SJCRH30 (cell line): ENCODE measurements at regions not wholly inside any gene's neighbourhood (a gene's known extent, or its start where the extent isn't known, plus 50 kb on each side); places are given as distances from the start of the nearest gene placed in this dataset.
A peak's percentile ranks its signal among the peaks of the same experiment; 100 is the strongest.

Experiments
- DNase-seq, 2 experiments: peaks; one replicate each; pipeline ENCODE4 v3.0.0-alpha.2; 2015 to 2020
- H3K27ac ChIP-seq: fragments of 250-450 bp; sonication (Bioruptor Pico); 2 replicates; pipeline ENCODE4 v1.5.1; 2020; ENCODE audit warnings: mild to moderate bottlenecking, moderate library complexity
- H3K27me3 ChIP-seq: fragments of 250-450 bp; sonication (Bioruptor Pico); 2 replicates; pipeline ENCODE4 v1.5.1; 2020; ENCODE audit warnings: mild to moderate bottlenecking, moderate library complexity
- H3K36me3 ChIP-seq: fragments of 250-450 bp; sonication (Bioruptor Pico); 2 replicates; pipeline ENCODE4 v1.5.1; 2020; ENCODE audit warnings: mild to moderate bottlenecking, moderate library complexity
- H3K4me1 ChIP-seq: fragments of 250-450 bp; sonication (Bioruptor Pico); 2 replicates; pipeline ENCODE4 v1.5.1; 2020; ENCODE audit warnings: mild to moderate bottlenecking, moderate library complexity
- H3K4me3 ChIP-seq: fragments of 250-450 bp; sonication (Bioruptor Pico); 2 replicates; pipeline ENCODE4 v1.5.1; 2020; ENCODE audit warnings: mild to moderate bottlenecking, moderate library complexity
- H3K9me3 ChIP-seq: fragments of 250-450 bp; sonication (Bioruptor Pico); replicated peaks from 2 replicates; pipeline ENCODE4 v1.5.1; 2020; ENCODE audit warnings: mild to moderate bottlenecking, moderate library complexity

DNA sequence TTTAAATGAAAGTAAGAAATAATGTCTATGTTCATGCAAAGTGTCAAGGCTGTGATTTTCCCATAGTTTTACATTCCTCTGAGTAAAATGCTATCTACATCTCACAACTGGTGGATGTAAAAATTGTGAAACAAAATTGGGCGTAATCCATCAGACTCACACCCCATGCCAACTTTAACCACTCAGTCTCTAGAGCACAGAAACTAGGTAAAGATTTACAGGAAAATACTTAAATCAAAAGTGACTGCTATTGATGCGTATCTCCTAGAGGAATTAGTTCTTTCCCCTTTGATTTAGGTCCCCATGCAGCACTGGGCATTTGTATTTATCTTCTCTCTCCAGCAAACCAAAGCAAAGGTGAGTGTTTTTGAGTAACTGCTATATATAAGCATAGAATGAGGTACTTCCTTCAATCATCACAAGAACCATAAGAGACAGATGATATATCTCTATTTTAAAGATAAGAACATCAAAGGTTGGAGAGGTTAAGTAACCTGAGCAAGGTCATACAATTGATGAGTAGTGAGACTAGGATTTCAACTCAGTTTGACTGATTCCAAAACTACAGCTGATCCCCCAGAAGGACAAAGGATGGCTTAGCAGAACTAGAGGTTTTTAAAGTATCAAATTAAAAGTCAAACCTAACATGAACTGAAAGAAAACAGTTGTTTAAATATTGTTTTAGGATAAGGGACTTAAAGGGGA lies 594.0 kb upstream of the ACVR2A start:
- Histone ChIP-seq H3K36me3 (no peaks in the 10 kb centered on the region), H3K9me3 (0 out of 2 replicates have a peak, but pooled peaks cover 2% of the 10 kb centered on the region), H3K4me1 (no peaks in the 10 kb centered on the region), H3K27me3 (no peaks in the 10 kb centered on the region), H3K4me3 (no peak overlapping the region), H3K27ac (no peak overlapping the region)
- DNase-seq, result no peak

DNA sequence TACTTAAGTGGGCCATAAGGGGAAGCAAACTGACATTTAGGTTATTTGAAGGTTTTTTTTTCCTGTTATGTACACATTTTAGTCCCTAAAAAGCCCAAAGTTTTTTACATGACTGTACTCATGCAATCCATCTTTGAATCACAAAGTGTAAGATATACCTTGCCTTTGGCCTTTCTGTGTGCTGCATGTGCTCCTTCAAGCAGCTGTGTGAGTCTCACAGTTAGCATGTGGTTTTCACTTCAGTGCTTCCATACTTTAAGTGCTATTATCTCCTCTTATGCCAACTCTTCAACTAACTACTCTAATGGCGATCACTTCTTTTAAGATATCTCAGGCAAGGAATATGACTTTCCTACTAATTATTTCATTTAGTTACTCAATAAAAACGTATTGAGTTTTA lies 597.1 kb upstream of the ACVR2A start:
- Histone ChIP-seq H3K4me1 (no peaks in the 10 kb centered on the region), H3K27me3 (no peaks in the 10 kb centered on the region), H3K27ac (no peak overlapping the region), H3K36me3 (no peaks in the 10 kb centered on the region), H3K4me3 (no peak overlapping the region), H3K9me3 (0 out of 2 replicates have a peak, but pooled peaks cover 2% of the 10 kb centered on the region)
- no peak for DNase-seq

DNA sequence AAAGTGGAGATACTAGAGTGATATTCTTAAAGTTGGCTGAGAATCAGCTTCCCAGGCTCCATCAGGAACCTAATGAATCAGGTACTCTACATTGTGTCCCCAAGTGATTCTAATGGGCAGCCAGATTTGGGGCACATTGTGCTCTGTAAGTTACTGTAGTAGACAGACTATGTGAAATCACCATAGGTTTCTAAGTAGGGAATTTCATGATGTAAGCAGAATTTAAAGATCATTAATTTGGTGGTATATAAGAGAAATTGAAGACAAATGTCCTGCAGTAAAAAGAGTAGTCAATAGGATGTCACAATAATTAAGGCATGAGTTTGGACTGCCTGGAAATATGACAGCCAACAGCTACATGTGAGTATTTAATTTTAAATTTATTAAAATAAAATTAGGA lies 602.4 kb upstream of the ACVR2A start:
- no peak for DNase-seq
- H3K27me3 ChIP-seq, result no peaks in the 10 kb centered on the region
- no peak overlapping the region for H3K4me3 ChIP-seq
- H3K27ac ChIP-seq, result no peak overlapping the region
- no peaks in the 10 kb centered on the region for H3K36me3 ChIP-seq
- no peaks in the 10 kb centered on the region for H3K9me3 ChIP-seq
- no peaks in the 10 kb centered on the region for H3K4me1 ChIP-seq

DNA sequence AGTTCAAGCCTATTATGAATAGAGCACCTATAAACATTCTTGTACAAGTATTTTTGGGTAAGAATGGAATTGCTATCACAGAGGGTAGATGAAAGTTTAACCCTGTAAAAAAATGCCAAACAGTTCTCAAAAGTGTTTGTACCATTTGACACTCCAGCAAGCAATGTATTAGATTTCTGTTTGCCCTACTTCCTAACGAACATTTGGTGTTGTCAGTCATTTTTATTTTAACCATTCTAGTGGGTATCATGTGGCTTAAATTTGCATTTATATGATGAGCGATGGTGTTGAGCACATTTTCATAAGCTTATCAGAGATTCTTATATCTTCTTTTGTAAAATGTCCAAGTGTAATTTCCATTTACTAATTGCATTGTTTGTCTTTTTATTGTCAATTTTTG lies 608.2 kb upstream of the ACVR2A start:
- no peak overlapping the region for H3K27ac ChIP-seq
- no peaks in the 10 kb centered on the region for H3K9me3 ChIP-seq
- no peak overlapping the region for H3K4me3 ChIP-seq
- DNase-seq, result peak in 1 of 2 experiments; percentile 64
- no peaks in the 10 kb centered on the region for H3K36me3 ChIP-seq
- no peaks in the 10 kb centered on the region for H3K27me3 ChIP-seq
- peaks cover 9% of the 10 kb centered on the region for H3K4me1 ChIP-seq

DNA sequence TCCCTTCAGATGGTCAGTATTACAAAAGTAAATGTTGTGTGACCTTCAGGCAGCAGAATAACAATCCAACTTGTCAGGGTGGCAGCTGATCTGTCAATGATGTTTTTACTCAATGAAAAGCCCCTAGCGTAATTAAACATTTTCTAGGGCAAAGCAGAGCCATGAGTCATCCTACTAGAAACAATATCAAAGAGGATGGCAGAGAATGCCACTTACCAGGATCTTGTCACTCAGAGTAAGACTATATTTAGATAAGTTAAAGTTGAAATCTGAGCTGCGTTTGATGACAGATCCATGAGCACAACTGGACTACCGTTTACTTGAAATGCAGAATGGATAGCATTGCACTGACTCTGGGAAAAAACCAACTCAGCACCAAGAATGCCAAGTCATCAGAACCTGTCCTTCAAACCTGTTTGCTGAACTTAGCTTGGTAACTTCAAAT lies 612.6 kb upstream of the ACVR2A start:
- H3K4me1 ChIP-seq, result peaks cover 9% of the 10 kb centered on the region
- no peaks in the 10 kb centered on the region for H3K36me3 ChIP-seq
- peak; percentile 35 to 71 for DNase-seq
- H3K9me3 ChIP-seq, result no peaks in the 10 kb centered on the region
- H3K4me3 ChIP-seq, result no peak overlapping the region
- H3K27me3 ChIP-seq, result no peaks in the 10 kb centered on the region
- no peak overlapping the region; the same call in 1 of the 2 replicates for H3K27ac ChIP-seq

DNA sequence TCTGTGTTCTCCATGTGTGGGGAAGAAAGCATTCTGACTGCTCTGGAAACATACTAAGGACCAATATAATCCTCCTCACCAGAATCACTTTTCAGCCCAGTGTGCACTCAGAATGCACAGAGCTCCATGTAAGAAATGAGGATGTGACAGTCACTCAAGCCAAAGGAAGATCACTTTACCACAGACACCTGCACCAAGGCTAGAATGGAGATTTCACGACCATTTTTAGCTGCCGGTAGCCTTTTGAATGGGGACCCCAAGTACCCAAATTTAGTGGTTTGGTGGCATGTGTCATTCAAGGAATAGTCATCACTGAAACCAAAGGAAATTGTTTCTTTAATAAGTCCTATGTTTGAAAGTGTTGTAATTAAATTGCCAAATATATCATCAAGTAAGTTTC lies 613.2 kb upstream of the ACVR2A start:
- peaks cover 9% of the 10 kb centered on the region for H3K4me1 ChIP-seq
- H3K27ac ChIP-seq, result no peak overlapping the region
- no peaks in the 10 kb centered on the region for H3K27me3 ChIP-seq
- no peak overlapping the region for H3K4me3 ChIP-seq
- DNase-seq, result no peak
- H3K36me3 ChIP-seq, result no peaks in the 10 kb centered on the region
- H3K9me3 ChIP-seq, result no peaks in the 10 kb centered on the region

DNA sequence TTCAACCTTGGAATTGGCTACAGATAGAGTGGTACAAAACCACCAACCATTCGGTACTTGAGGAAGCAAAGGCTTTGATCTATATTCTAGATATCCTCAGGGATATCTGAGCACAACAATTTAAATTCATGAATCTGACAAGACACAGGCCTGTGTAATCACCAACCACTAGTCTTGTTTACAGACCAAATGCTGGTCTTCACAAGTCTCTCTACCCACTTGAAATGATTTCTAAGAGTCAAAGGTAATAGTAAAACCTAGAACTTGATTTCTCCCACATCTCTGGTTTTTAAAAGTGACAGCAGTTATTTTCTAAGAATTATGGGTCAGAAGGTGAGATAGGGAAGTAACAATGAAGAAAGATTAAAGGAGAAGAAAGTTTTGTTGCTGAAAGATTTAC lies 613.7 kb upstream of the ACVR2A start:
- H3K4me1 ChIP-seq, result peaks cover 9% of the 10 kb centered on the region
- DNase-seq, result no peak
- no peaks in the 10 kb centered on the region for H3K27me3 ChIP-seq
- H3K4me3 ChIP-seq, result no peak overlapping the region
- H3K27ac ChIP-seq, result no peak overlapping the region
- no peaks in the 10 kb centered on the region for H3K36me3 ChIP-seq
- no peaks in the 10 kb centered on the region for H3K9me3 ChIP-seq

DNA sequence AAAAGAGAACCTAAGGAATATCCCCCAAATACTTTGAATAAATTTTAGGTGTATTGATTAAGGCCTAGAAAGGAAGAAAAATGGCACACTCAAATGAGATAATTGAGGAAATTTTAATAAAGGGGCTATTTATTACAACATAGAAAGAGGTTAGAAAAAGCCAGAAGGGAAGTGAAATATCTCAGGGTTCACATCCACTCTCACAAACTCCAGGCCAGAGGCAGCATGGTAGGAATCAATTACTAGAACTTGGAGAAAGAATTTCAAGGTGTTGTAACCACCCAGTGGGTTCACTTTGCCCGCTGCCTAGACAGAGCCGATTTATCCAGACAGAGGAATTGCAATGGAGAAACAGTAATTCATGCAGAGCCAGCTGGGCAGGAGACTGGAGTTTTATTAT lies 617.5 kb upstream of the ACVR2A start:
- Histone ChIP-seq H3K4me3 (no peak overlapping the region), H3K27ac (no peak overlapping the region), H3K4me1 (peaks cover 8% of the 10 kb centered on the region), H3K9me3 (no peaks in the 10 kb centered on the region), H3K36me3 (no peaks in the 10 kb centered on the region), H3K27me3 (no peaks in the 10 kb centered on the region)
- DNase-seq, result no peak

DNA sequence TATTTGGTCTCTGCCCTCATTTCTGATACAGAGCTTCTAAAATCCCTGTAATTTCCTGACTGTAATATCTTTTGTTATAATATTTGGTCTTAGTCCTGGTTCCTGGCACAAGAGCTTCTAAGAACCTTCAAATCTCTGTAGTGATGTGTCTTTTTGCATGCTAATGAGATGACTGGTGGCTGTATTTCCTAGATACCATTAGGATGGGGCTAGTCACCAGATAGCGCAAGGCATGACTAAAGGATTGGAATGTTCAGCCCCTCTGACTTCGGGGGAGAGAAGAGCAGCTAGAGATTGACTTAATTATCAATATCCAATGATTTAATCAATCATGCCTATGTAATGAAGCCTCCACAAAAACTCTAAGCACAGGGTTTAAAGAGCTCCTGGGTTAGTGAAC lies 620.8 kb upstream of the ACVR2A start:
- no peak overlapping the region for H3K4me3 ChIP-seq
- H3K27ac ChIP-seq, result no peak overlapping the region
- no peaks in the 10 kb centered on the region for H3K36me3 ChIP-seq
- peaks cover 3% of the 10 kb centered on the region; the same call in 1 of the 2 replicates for H3K4me1 ChIP-seq
- DNase-seq, result no peak
- H3K9me3 ChIP-seq, result no peaks in the 10 kb centered on the region
- H3K27me3 ChIP-seq, result no peaks in the 10 kb centered on the region

DNA sequence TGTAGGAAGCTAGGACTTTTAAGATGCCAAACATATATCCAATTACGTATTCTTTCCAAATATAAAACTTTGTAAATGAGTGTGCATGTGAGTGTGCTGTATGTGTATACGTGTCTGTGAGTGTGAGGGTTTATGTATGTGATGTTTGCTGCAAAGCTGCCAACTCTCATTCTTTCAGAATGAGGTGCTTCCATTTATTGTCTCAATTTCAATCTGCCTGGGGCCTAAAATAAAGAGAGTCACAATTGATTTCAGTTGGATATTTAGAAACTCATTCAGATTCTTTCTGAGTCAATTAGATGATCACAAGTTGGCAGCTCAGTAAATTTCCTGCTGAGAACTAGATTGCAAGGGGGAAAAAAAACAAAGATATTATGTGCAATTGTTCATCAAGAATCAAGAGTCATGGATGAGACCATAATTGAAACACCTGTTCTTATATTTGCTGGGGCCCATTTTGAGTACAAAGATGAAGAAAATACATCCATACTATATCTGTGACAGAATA lies 621.2 kb upstream of the ACVR2A start:
- no peak overlapping the region for H3K4me3 ChIP-seq
- no peak overlapping the region for H3K27ac ChIP-seq
- no peak for DNase-seq
- H3K9me3 ChIP-seq, result no peaks in the 10 kb centered on the region
- no peaks in the 10 kb centered on the region for H3K27me3 ChIP-seq
- H3K36me3 ChIP-seq, result no peaks in the 10 kb centered on the region
- peaks cover 3% of the 10 kb centered on the region; the same call in 1 of the 2 replicates for H3K4me1 ChIP-seq

DNA sequence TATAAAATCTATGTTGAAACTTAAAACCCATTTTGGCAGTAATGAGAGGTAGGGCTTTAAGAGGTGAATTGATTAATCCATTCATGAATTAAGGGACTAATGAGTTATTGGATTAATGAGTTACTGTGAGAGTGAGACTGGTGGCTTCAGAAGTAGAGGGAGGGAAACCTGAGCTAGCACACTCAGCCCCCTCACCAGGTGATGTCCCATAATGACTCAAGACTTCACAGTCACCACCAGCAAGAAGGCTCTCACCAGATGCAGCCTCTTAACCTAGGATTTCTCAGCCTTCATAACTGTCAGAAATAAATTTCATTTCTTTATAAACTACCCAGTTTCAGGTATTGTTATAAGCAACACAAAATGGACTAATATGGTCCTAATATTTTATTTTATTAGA lies 621.7 kb upstream of the ACVR2A start:
- H3K4me1 ChIP-seq, result peaks cover 3% of the 10 kb centered on the region; the same call in 1 of the 2 replicates
- no peaks in the 10 kb centered on the region for H3K27me3 ChIP-seq
- H3K9me3 ChIP-seq, result no peaks in the 10 kb centered on the region
- DNase-seq, result no peak
- H3K4me3 ChIP-seq, result no peak overlapping the region
- H3K36me3 ChIP-seq, result no peaks in the 10 kb centered on the region
- H3K27ac ChIP-seq, result no peak overlapping the region

DNA sequence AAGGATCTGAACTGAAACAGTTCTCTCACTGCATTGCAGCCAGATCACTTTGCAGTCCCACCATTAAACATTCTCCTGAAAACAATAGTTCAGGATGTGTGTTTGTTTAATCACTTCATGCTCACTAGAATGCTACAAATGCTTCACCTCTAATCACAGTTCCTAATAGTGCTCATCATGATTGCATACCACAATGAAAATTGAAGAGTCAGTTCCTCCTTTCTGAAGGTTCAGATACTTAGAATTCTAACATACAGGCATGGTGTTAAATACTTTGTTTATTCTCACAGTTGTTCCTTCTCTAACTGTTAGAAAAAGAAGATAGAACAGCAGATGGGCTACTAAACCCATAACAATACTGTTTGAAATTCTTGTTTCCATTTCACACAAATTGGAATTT lies 622.3 kb upstream of the ACVR2A start:
- DNase-seq, result no peak
- H3K4me1 ChIP-seq, result peaks cover 3% of the 10 kb centered on the region; the same call in 1 of the 2 replicates

DNA sequence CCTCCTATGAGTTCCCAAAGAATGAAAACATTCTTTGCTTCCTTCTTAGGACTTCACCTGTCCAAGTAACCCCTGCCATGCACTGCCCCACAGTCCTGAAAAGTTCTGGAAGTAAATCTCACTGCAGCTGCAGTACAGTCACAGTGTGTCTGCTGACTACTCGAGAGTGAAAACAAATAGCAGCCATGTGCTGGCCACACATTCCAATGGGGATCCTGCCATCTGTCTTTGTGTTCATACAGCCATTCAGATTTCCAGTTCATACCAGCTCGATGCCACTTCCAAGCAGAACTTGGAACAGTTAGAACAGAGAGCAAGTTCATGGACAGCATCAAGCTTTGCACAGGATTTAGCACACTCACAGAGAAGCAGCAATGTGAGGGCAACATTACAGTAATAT lies 629.9 kb upstream of the ACVR2A start:
- H3K4me3 ChIP-seq, result no peak overlapping the region
- no peaks in the 10 kb centered on the region for H3K4me1 ChIP-seq
- peak; percentile 19 to 29 for DNase-seq
- H3K9me3 ChIP-seq, result no peaks in the 10 kb centered on the region
- no peak overlapping the region for H3K27ac ChIP-seq
- H3K27me3 ChIP-seq, result no peaks in the 10 kb centered on the region; the same call in 1 of the 2 replicates
- no peaks in the 10 kb centered on the region for H3K36me3 ChIP-seq

More for the DNA sequence above, 622.3 kb upstream of the ACVR2A start:
- H3K27me3 ChIP-seq, result no peaks in the 10 kb centered on the region
- no peaks in the 10 kb centered on the region for H3K9me3 ChIP-seq
- H3K27ac ChIP-seq, result no peak overlapping the region
- no peaks in the 10 kb centered on the region for H3K36me3 ChIP-seq
- no peak overlapping the region for H3K4me3 ChIP-seq

DNA sequence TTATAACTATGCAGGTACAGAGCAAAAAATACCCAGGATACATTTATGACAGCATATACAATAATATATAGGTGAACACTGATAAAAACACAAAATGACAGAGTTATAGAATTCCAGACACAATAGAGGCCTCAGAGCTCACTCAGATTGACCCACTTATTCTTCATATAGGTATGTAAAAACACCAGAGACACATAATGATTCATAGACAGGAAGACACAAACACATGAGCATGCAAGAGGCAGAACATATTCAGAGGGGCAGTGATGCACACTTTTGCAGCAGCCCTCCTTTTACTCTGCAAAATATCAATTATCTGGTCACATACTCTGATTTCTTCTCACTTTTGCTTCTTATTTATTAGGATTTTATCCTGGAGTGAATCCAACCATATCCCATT lies 633.3 kb upstream of the ACVR2A start:
- no peak for DNase-seq
- H3K4me3 ChIP-seq, result no peak overlapping the region
- H3K36me3 ChIP-seq, result no peaks in the 10 kb centered on the region
- H3K9me3 ChIP-seq, result no peaks in the 10 kb centered on the region
- H3K4me1 ChIP-seq, result no peaks in the 10 kb centered on the region
- H3K27me3 ChIP-seq, result no peaks in the 10 kb centered on the region; the same call in 1 of the 2 replicates
- no peak overlapping the region for H3K27ac ChIP-seq

DNA sequence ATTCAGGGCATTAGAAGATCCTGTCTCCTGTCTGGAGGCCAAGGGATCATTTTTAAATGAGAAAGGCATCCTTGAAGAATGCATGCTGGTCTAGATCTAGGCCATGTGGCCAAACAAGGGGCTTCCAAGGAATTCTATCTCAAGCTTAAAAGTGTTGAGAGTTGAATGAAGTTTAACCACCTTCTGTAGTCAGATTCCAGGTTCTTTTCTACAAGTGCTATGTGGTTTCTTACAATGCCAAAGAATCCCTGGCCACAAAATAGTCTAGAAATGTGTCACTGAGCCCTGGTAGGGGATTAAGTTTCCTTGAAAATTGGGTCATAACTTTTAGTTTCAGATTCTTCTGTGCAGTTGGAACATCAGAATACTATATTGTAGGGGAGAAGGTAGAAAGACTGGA lies 640.7 kb upstream of the ACVR2A start:
- Histone ChIP-seq H3K4me1 (peaks cover 19% of the 10 kb centered on the region), H3K36me3 (no peaks in the 10 kb centered on the region), H3K27ac (peak overlapping the region; percentile 54), H3K27me3 (no peaks in the 10 kb centered on the region), H3K9me3 (no peaks in the 10 kb centered on the region), H3K4me3 (no peak overlapping the region)
- peak; percentile 22 to 42 for DNase-seq
